Peyer's patch (tissue), 4 donors: ENCODE measurements at regions not wholly inside any gene's neighbourhood (a gene's known extent, or its start where the extent isn't known, plus 50 kb on each side); places are given as distances from the start of the nearest gene placed in this dataset.

Experiments used
- CTCF ChIP-seq, 6 experiments: fragments of 450-650 bp in 4 of 6; fragments of 200-600 bp in 2 of 6; sonication (generic) in 1 of 6; IDR thresholded peaks; one replicate each; pipeline ENCODE4 v1.5.1; 2017 to 2019; ENCODE audit warnings: antibody characterized with exemption in 6 of 6, mild to moderate bottlenecking in 3 of 6, moderate library complexity in 1 of 6
- POLR2A ChIP-seq, 2 donors: fragments of 450-650 bp; IDR thresholded peaks; one replicate each; pipeline ENCODE4 v1.5.1; 2017; ENCODE audit warnings: antibody characterized with exemption in 2 of 2, mild to moderate bottlenecking in 2 of 2, moderate library complexity in 2 of 2

- TF ChIP-seq CTCF (IDR thresholded peaks at IDR 0.05) (no peak), POLR2A (IDR thresholded peaks at IDR 0.05) (no peak)
Measured at GRCh38 chr4:54517781-54518444, 139.8 kb upstream of the KIT start.
